ENCODE measurements at regions not wholly inside any gene's neighbourhood (a gene's known extent, or its start where the extent isn't known, plus 50 kb on each side); places are given as distances from the start of the nearest gene placed in this dataset.
"Not testable (repeated sequence)": the region's sequence is repeated elsewhere in the genome, so short reads cannot be mapped to it uniquely, and the experiment has no call there.

DNA sequence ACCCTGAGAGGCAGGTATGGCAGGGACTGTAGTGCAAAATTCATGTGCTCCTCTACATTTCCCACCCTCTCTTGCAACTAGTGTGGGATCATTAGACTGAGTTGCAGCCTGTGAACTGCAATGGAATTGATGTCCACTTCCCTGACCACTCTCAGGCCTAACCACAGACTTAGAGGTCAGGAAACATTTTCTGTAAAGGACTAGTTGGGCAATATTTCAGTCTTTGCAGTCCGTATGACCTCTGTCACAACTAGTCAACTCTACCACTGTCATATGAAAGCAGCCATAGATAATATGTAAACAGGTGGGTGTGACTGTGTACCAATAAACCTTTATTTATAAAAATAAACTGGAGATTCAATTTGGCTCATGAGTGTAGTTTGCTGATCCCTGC, 134.4 kb upstream of the TOP1 start:
- Histone ChIP-seq H3K36me3 (no peaks in the 10 kb centered on the region), H3K27me3 (peaks cover 41% of the 10 kb centered on the region), H3K4me3 (no peak overlapping the region), H3K9me3 (replicated peaks) (no peaks in the 10 kb centered on the region), H3K4me1 (no peaks in the 10 kb centered on the region), H3K27ac (no peak overlapping the region)
- no peak for DNase-seq

DNA sequence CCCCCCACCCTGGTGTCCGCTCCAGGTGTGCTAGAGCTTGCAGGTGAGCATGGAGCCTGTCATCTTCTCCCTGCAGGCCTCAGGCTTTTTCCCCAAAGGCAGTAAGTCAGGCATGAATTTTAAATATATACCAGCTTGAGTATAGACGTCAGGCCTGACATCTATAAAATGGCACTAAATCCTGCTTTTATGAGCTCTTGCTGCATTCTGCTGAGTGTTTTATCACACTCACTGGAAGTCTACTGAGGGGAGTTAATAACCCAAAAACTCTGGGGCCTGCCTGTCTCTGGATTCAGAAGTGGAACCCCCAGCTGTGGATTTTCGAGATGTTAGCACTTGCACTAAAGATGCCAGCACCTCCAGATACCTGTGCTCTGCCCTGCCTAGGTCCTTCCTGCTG, 133.4 kb upstream of the TOP1 start:
- DNase-seq: no peak
- Histone ChIP-seq H3K4me3 (no peak overlapping the region), H3K9me3 (replicated peaks) (no peaks in the 10 kb centered on the region)

DNA sequence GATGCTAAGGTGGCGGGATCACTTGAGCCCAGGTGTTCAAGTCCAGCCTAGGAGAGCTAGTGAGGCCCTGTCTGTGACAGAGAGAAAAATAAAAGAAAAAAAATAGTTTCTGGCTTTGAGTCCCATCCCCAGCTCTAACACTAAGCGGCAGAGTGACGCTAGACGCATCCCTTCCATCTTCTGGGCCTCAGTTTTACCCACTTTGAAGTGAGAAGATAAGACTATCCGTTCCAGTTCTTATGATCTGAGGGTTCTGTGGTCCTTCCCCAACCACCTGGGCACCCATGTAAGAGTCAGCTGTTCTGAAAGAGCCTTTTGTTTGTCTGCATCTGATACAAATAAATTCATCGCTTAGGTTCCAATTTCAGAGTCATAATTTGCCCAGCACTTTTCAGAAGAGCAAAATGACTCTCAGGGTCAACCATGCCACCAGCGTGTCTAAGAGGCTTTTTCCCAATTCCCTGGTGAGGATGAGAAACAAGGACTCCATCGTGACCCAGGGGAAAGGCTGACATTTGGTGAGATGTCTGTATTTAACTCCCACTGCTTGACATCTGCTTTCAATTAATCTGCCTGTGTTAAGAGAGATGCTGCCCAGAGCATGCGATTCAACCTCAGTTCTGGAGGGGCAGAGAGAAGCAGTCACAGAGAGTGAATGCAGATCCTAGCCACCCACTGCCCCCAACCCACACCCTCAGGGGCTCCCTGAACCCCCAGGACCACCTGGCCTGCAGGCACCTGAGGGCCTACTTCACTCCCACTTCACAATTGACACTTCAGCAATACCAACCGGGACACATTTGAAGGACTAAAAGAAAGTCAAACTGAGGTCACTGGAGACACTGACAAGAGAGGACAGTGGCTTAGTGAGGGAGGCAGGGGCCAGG, 131.6 kb upstream of the TOP1 start:
- no peak for DNase-seq
- Histone ChIP-seq H3K4me3 (no peak overlapping the region), H3K27me3 (peaks cover 24% of the 10 kb centered on the region; the same call in 1 of the 2 replicates), H3K9me3 (replicated peaks) (no peaks in the 10 kb centered on the region), H3K4me1 (no peaks in the 10 kb centered on the region), H3K27ac (no peak overlapping the region), H3K36me3 (no peaks in the 10 kb centered on the region)

More for the DNA sequence above, 133.4 kb upstream of the TOP1 start:
- Histone ChIP-seq H3K27me3 (peaks cover 35% of the 10 kb centered on the region), H3K27ac (no peak overlapping the region), H3K36me3 (no peaks in the 10 kb centered on the region), H3K4me1 (no peaks in the 10 kb centered on the region)

DNA sequence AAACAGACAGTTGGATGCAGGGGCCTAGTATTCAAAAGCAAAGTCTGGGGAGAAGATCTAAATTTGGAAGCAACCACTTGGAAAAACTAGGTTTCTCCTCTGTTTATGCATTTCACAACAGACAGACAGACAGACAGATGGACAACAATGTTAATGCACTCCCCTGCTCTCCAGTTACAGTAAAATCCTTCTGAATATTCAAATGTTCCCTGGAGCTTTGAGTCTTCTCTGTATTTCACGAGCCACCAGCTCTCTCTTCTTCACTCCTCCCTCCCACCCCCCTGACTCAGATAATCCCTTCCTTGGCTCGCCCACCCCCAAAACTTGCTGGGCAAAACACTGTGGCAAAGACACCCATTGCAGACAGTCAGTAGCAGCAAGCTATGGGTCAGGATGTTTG, 129.3 kb upstream of the TOP1 start:
- Histone ChIP-seq H3K9me3 (replicated peaks) (no peaks in the 10 kb centered on the region), H3K36me3 (no peaks in the 10 kb centered on the region), H3K27me3 (peaks cover 30% of the 10 kb centered on the region), H3K4me1 (no peaks in the 10 kb centered on the region), H3K4me3 (no peak overlapping the region), H3K27ac (no peak overlapping the region)
- no peak for DNase-seq

DNA sequence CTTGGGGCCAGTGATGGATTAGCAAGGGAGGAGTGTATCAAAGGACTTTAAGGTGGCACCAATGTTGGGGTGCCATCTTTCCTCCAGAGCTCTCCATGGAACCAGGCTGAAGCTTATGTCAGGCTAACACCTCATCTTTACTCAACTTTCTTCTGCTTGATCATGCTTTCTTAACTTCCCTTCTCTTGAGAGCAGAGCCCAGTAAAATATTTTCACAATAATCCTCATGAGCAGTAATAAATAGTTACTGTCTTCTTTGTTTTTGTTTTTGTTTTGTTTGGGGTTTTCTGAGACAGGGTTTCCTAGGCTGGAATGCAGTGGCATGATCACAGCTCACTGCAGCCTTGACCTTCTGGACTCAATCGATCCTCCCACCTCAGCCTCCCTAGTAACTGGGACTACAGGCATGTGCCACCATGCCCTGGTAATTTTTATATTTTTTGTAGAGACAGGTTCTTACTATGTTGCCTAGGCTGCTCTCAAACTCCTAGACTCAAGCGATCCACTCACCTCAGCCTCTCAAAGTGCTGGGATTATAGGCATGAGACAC, 127.9 kb upstream of the TOP1 start:
- Histone ChIP-seq H3K27me3 (peaks cover 22% of the 10 kb centered on the region), H3K36me3 (no peaks in the 10 kb centered on the region), H3K9me3 (replicated peaks) (no peaks in the 10 kb centered on the region; the same call in 1 of the 2 replicates), H3K4me1 (no peaks in the 10 kb centered on the region), H3K27ac (no peak overlapping the region), H3K4me3 (no peak overlapping the region)
- DNase-seq: no peak

DNA sequence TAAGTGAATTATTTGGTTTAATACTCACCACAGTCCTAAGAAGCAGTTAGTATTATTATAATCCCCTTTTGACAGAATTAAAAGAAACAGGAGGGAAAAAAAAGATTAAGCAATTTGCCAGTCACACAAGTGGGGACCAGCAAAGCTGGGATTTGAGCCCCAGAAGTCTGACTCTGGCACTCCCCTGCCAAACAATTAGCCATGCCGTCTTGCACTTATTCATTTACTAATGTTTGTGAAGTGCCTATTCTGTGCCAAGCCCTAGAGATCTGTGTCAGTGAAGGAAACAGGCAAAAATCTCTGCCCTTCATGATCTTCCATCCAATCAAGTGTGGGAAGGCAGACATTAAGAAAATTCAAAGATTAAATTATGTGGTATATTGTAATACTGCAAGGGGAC, 126.0 kb upstream of the TOP1 start:
- no peaks in the 10 kb centered on the region; the same call in 1 of the 2 replicates for H3K9me3 ChIP-seq (replicated peaks)
- no peak overlapping the region for H3K27ac ChIP-seq
- no peak overlapping the region for H3K4me3 ChIP-seq
- H3K36me3 ChIP-seq: no peaks in the 10 kb centered on the region
- H3K27me3 ChIP-seq: peaks cover 16% of the 10 kb centered on the region
- H3K4me1 ChIP-seq: no peaks in the 10 kb centered on the region
- DNase-seq: no peak

DNA sequence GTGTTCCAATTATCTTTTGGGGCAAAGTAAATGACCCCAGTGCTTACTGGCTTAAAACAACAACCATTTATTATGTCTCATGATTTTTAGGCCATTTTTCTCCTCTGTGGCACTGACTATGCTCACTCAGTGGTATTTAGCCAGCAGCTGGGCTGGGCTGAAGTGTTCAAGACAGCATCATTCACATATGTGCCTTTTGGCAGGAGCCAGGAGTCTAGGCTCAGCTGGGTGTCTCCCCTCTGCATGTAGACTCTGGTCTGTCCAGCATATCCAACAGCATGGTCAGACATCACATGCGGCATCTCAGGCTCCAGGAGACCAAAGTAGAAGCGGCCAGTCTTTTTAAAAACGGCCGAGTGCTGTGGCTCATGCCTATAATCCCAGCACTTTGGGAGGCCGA, 120.3 kb upstream of the TOP1 start:
- DNase-seq: no peak
- no peak overlapping the region for H3K27ac ChIP-seq
- H3K9me3 ChIP-seq (replicated peaks): no peaks in the 10 kb centered on the region; the same call in 1 of the 2 replicates
- no peaks in the 10 kb centered on the region for H3K4me1 ChIP-seq
- H3K36me3 ChIP-seq: no peaks in the 10 kb centered on the region
- no peak overlapping the region for H3K4me3 ChIP-seq
- peaks cover 10% of the 10 kb centered on the region; the same call in 1 of the 2 replicates for H3K27me3 ChIP-seq

DNA sequence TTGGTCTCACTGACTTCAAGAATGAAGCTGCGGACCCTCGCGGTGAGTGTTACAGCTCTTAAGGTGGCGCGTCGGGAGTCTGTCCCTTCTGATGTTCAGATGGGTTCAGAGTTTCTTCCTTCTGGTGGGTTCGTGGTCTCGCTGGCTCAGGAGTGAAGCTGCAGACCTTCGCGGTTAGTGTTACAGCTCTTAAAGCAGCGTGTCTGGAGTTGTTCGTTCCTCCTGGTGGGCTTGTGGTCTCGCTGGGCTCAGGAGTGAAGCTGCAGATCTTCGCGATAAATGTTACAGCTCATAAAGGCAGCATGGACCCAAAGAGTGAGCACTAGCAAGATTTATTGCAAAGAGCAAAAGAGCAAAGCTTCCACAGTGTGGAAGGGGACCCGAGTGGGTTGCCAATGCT, 119.1 kb upstream of the TOP1 start:
- H3K4me3 ChIP-seq; H3K36me3 ChIP-seq; DNase-seq; H3K9me3 ChIP-seq (replicated peaks); H3K27ac ChIP-seq; H3K27me3 ChIP-seq; H3K4me1 ChIP-seq: not testable (repeated sequence)

DNA sequence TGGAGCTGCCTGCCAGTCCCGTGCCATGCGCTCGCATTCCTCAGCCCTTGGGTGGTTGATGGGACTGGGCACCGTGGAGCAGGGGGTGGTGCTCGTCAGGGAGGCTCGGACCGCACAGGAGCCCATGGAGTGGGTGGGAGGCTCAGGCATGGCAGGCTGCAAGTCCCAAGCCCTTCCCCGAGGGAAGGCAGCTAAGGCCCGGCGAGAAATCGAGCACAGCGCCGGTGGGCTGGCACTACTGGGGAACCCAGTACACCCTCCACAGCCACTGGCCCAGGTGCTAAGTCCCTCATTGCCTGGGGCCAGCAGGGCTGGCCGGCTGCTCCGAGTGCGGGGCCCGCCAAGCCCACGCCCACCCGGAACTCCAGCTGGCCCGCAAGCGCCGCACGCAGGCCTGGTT, 118.2 kb upstream of the TOP1 start:
- H3K4me3 ChIP-seq; H3K9me3 ChIP-seq (replicated peaks); DNase-seq; H3K4me1 ChIP-seq; H3K27ac ChIP-seq; H3K36me3 ChIP-seq; H3K27me3 ChIP-seq: not testable (repeated sequence)

DNA sequence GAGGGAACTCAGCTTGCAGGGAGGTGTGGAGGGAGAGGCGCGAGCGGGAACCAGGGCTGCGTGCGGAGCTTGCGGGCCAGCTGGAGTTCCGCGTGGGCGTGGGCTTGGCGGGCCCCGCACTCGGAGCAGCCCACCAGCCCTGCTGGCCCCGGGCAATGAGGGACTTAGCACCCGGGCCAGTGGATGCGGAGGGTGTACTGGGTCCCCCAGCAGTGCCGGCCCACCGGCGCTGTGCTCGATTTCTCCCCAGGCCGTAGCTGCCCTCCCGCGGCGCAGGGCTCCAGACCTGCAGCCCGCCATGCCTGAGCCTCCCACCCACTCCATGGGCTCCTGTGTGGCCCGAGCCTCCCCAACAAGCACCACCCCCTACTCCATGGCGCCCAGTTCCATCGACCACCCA, 117.5 kb upstream of the TOP1 start:
- not testable (repeated sequence) for H3K27me3 ChIP-seq; H3K4me3 ChIP-seq; DNase-seq; H3K36me3 ChIP-seq; H3K4me1 ChIP-seq; H3K27ac ChIP-seq; H3K9me3 ChIP-seq (replicated peaks)

DNA sequence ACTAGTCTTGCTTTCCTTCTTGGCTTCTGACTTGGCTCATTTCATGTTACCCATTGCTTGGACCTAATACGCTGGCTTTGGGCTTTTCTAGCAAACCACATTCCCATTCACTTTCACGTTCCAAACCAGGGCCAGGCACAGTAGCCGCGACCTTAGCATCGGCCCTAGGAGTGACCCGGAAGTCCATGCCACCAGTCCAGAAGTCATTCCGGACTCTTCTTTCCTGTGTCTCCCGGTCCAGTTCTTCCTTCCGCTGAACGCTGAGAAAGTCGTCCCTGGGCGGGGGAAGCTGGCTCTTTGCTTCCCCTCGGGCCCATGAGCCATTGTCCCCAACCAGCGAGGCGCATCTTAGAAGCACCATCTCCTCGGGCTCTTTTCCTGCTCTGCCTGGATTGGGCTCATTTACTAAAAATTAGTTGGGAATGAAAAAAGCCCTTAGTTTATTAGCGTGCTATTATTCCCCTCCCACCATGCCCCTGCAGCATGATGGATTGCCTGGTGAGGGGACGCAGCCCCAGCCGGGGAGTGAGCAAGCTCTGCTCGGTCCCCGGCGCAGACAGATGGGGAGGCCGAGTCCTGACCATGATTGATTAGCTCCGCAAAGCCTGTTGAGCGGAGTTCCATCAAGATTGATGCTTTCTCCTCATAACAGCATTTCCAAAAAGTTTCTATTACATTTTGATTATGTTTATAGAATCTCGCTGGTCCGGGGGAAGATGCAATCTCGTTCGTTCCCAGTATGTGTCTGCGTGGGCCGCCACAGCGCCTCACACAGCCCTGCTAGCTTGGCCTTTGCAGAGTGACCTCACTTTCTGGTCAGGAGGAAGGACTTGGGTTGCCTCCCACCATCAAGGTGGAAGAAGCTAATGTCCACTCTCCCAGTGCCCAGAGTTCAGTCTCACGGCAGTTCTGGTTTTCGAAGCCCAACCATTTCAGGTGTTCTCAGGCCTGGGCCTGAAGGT, 115.1 kb upstream of the TOP1 start:
- H3K27ac ChIP-seq: no peak overlapping the region
- 0 out of 2 replicates have a peak, but pooled peaks cover 3% of the 10 kb centered on the region for H3K27me3 ChIP-seq
- no peak for DNase-seq
- no peaks in the 10 kb centered on the region for H3K4me1 ChIP-seq
- no peaks in the 10 kb centered on the region for H3K36me3 ChIP-seq
- no peaks in the 10 kb centered on the region for H3K9me3 ChIP-seq (replicated peaks)
- no peak overlapping the region for H3K4me3 ChIP-seq

DNA sequence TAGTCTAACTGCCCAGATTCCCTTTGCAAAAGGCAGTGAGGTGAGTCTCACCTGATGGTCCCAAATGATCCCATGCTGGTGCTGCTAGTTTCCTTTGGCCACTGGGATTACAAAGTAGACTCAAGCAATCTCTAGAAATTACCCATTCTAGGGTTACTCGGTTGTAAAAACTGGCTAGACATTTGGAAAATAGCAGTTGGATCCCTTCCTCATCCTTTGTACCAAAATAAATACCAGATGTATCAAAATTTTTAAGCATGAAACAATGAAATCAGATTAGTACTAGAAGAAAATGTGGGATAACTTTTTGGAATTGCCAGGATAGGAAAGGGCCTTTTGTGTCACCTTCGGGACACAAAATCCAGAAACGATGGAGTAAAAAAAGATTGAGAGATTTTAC, 112.9 kb upstream of the TOP1 start:
- H3K27me3 ChIP-seq: 0 out of 2 replicates have a peak, but pooled peaks cover 3% of the 10 kb centered on the region
- DNase-seq: no peak
- H3K27ac ChIP-seq: no peak overlapping the region
- H3K4me1 ChIP-seq: no peaks in the 10 kb centered on the region
- no peak overlapping the region for H3K4me3 ChIP-seq
- no peaks in the 10 kb centered on the region for H3K9me3 ChIP-seq (replicated peaks)
- H3K36me3 ChIP-seq: no peaks in the 10 kb centered on the region

DNA sequence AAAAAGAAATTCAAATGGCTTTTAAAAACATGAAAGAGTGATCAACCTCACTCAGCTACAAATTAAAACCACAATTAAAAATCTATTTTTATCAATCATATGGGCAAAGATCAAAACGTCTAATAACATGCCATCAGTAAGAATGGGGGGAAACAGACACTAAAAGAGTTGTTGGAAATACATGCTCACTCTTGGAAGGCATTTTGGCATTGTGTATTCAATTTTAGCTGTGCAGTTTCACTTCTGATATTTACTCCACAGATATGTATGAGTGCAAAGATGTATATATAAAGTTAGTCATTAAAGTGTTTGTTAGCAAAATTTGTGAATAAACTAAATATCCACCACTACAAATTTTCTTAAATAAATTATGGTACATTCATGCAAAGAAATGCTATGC, 112.3 kb upstream of the TOP1 start:
- Histone ChIP-seq H3K27me3 (0 out of 2 replicates have a peak, but pooled peaks cover 3% of the 10 kb centered on the region), H3K4me1 (no peaks in the 10 kb centered on the region), H3K9me3 (replicated peaks) (no peaks in the 10 kb centered on the region), H3K27ac (no peak overlapping the region), H3K36me3 (no peaks in the 10 kb centered on the region), H3K4me3 (no peak overlapping the region)
- DNase-seq: no peak

DNA sequence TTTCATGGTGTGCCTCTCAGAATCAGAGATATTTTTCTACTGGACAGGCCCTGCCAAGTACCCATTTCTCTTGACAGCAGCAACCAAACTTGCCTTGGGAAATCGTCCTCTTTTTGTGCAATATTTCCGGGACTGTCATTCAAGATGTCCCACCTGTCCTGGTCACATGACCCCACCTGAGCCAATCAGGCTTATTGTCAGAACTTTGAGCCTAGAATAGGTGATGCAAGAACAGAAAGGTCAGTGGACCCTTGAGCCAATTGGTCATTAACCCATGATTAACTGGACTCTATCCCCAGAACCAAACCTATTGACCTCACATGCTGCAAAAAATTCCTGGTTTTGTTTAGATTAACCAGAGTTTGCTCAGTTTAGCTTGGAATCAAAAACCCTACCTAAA, 108.3 kb upstream of the TOP1 start:
- H3K9me3 ChIP-seq (replicated peaks): no peaks in the 10 kb centered on the region
- H3K4me1 ChIP-seq: no peaks in the 10 kb centered on the region
- no peak overlapping the region for H3K27ac ChIP-seq
- no peak overlapping the region for H3K4me3 ChIP-seq
- no peak for DNase-seq
- peaks cover 7% of the 10 kb centered on the region; the same call in 1 of the 2 replicates for H3K27me3 ChIP-seq
- H3K36me3 ChIP-seq: no peaks in the 10 kb centered on the region

DNA sequence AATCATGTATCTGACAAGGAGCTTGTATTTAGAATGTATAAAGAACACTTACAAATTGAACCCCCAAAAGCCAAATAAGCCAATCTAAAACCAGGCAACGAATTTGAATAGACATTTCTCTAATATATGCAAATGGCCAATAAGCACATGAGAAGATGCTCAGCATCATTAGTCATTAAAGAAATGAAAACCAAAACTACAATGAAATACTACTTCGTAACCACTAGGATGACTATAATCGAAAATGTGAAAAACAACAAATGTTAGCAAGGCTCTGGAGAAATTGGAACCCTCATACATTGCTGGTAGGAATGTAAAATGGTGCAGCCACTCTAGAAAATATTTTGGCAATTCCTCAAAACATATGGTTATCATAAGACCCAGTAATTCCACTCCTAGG, 105.8 kb upstream of the TOP1 start:
- no peak overlapping the region for H3K27ac ChIP-seq
- H3K36me3 ChIP-seq: no peaks in the 10 kb centered on the region
- H3K27me3 ChIP-seq: peaks cover 7% of the 10 kb centered on the region; the same call in 1 of the 2 replicates
- H3K4me3 ChIP-seq: no peak overlapping the region
- H3K4me1 ChIP-seq: no peaks in the 10 kb centered on the region
- DNase-seq: no peak
- no peaks in the 10 kb centered on the region for H3K9me3 ChIP-seq (replicated peaks)

Data from SJCRH30 (cell line).